SK-N-MC (cell line): ENCODE measurements at regions not wholly inside any gene's neighbourhood (a gene's known extent, or its start where the extent isn't known, plus 50 kb on each side); places are given as distances from the start of the nearest gene placed in this dataset.

Source experiments
- EZH2 ChIP-seq: fragments of 200-600 bp; sonication (generic); IDR thresholded peaks from one replicate; pipeline ENCODE4 v1.6.1; 2017; ENCODE audit warnings: antibody characterized with exemption
- FOXP2 ChIP-seq: optimal IDR thresholded peaks from 2 replicates; pipeline ENCODE3; 2011; ENCODE audit warnings: mild to moderate bottlenecking, moderate library complexity; ENCODE audit not compliant: insufficient read depth; ENCODE audit errors: extremely low read length, control extremely low read depth
- POLR2AphosphoS5 ChIP-seq: IDR thresholded peaks from 2 replicates; pipeline ENCODE4 v1.6.1; 2012; ENCODE audit warnings: mild to moderate bottlenecking, low read depth, low read length, borderline replicate concordance

- TF ChIP-seq FOXP2 (no peak), EZH2 (no peak), POLR2AphosphoS5 (no peak)
Observed at GRCh38 chr4:126633306-126633705, 999.5 kb upstream of the INTU start.
